ENCODE measurements at regions not wholly inside any gene's neighbourhood (a gene's known extent, or its start where the extent isn't known, plus 50 kb on each side); places are given as distances from the start of the nearest gene placed in this dataset.

GRCh38 chr16:79770244-79771064, 169.9 kb upstream of the MAF start:
- peak overlapping the region; percentile 61 for H3K4me3 ChIP-seq (ENCODE audit: low read depth, low read length)

GRCh38 chr16:79769928-79770243, 169.3 kb upstream of the MAF start:
- peak overlapping the region; percentile 61 for H3K4me3 ChIP-seq (ENCODE audit: low read depth, low read length)

GRCh38 chr16:79769270-79769927, 168.9 kb upstream of the MAF start:
- H3K4me3 ChIP-seq (ENCODE audit: low read depth, low read length), result no peak overlapping the region

- no peak overlapping the region for H3K4me3 ChIP-seq (ENCODE audit: low read depth, low read length)
Observed at GRCh38 chr16:79768276-79768970, 167.9 kb upstream of the MAF start.

- H3K4me3 ChIP-seq (ENCODE audit: low read depth, low read length), result no peak overlapping the region
Observed at GRCh38 chr16:79767421-79768275, 167.1 kb upstream of the MAF start.

- H3K4me3 ChIP-seq (ENCODE audit: low read depth, low read length), result no peak overlapping the region
Observed at GRCh38 chr16:79765901-79766394, 165.4 kb upstream of the MAF start.

GRCh38 chr16:79765431-79765830, 164.9 kb upstream of the MAF start:
- no peak overlapping the region for H3K4me3 ChIP-seq (ENCODE audit: low read depth, low read length)

- H3K4me3 ChIP-seq (ENCODE audit: low read depth, low read length), result no peak overlapping the region
Observed at GRCh38 chr16:79764415-79765110, 164.0 kb upstream of the MAF start.

- H3K4me3 ChIP-seq (ENCODE audit: low read depth, low read length), result no peak overlapping the region
Observed at GRCh38 chr16:79762217-79762616, 161.7 kb upstream of the MAF start.

GRCh38 chr16:79758615-79759346, 158.2 kb upstream of the MAF start:
- no peak overlapping the region for H3K4me3 ChIP-seq (ENCODE audit: low read depth, low read length)

- no peak overlapping the region for H3K4me3 ChIP-seq (ENCODE audit: low read depth, low read length)
Observed at GRCh38 chr16:79757968-79758367, 157.4 kb upstream of the MAF start.

- H3K4me3 ChIP-seq (ENCODE audit: low read depth, low read length), result no peak overlapping the region
Observed at GRCh38 chr16:79757163-79757562, 156.6 kb upstream of the MAF start.

- no peak overlapping the region for H3K4me3 ChIP-seq (ENCODE audit: low read depth, low read length)
Observed at GRCh38 chr16:79756571-79756970, 156.0 kb upstream of the MAF start.

- H3K4me3 ChIP-seq (ENCODE audit: low read depth, low read length), result no peak overlapping the region
Observed at GRCh38 chr16:79754501-79754900, 154.0 kb upstream of the MAF start.

GRCh38 chr16:79754081-79754480, 153.5 kb upstream of the MAF start:
- no peak overlapping the region for H3K4me3 ChIP-seq (ENCODE audit: low read depth, low read length)

GRCh38 chr16:79753286-79753685, 152.7 kb upstream of the MAF start:
- no peak overlapping the region for H3K4me3 ChIP-seq (ENCODE audit: low read depth, low read length)

- H3K4me3 ChIP-seq (ENCODE audit: low read depth, low read length), result no peak overlapping the region
Observed at GRCh38 chr16:79752396-79752795, 151.9 kb upstream of the MAF start.

- no peak overlapping the region for H3K4me3 ChIP-seq (ENCODE audit: low read depth, low read length)
Observed at GRCh38 chr16:79751471-79752184, 151.1 kb upstream of the MAF start.

GRCh38 chr16:79750311-79750710, 149.8 kb upstream of the MAF start:
- no peak overlapping the region for H3K4me3 ChIP-seq (ENCODE audit: low read depth, low read length)
